ENCODE measurements at regions not wholly inside any gene's neighbourhood (a gene's known extent, or its start where the extent isn't known, plus 50 kb on each side); places are given as distances from the start of the nearest gene placed in this dataset.
"Not testable (repeated sequence)": the region's sequence is repeated elsewhere in the genome, so short reads cannot be mapped to it uniquely, and the experiment has no call there.

DNA sequence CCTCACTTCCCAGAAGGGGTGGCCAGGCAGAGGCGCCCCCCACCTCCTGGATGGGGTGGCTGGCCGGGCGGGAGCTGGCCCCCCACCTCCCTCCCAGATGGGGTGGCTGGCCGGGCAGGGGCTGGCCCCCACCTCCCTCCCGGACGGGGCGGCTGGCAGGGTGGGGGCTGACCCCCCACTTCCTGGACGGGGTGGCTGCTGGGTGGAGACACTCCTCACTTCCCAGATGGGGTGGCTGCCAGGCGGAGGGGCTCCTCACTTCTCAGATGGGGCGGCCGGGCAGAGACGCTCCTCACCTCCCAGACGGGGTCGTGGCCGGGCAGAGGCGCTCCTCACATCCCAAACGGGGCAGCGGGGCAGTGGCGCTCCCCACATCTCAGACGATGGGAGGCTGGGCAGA, 126.1 kb upstream of the PKP2 start:
- TF ChIP-seq, protein P1, sequence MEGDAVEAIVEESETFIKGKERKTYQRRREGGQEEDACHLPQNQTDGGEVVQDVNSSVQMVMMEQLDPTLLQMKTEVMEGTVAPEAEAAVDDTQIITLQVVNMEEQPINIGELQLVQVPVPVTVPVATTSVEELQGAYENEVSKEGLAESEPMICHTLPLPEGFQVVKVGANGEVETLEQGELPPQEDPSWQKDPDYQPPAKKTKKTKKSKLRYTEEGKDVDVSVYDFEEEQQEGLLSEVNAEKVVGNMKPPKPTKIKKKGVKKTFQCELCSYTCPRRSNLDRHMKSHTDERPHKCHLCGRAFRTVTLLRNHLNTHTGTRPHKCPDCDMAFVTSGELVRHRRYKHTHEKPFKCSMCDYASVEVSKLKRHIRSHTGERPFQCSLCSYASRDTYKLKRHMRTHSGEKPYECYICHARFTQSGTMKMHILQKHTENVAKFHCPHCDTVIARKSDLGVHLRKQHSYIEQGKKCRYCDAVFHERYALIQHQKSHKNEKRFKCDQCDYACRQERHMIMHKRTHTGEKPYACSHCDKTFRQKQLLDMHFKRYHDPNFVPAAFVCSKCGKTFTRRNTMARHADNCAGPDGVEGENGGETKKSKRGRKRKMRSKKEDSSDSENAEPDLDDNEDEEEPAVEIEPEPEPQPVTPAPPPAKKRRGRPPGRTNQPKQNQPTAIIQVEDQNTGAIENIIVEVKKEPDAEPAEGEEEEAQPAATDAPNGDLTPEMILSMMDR (IDR thresholded peaks at IDR 0.05): not testable (repeated sequence)
- TF ChIP-seq ZFX (IDR thresholded peaks at IDR 0.05; ENCODE audit: borderline replicate concordance): not testable (repeated sequence)

Data from 22Rv1 (cell line).